Endothelial cell of umbilical vein (primary cell): ENCODE measurements at regions not wholly inside any gene's neighbourhood (a gene's known extent, or its start where the extent isn't known, plus 50 kb on each side); places are given as distances from the start of the nearest gene placed in this dataset.

ENCODE experiments used
- EZH2 ChIP-seq: IDR thresholded peaks from 2 replicates; pipeline ENCODE4 v1.6.1; 2012; ENCODE audit warnings: borderline replicate concordance, low read depth, mild to moderate bottlenecking, moderate library complexity, low read length, inconsistent platforms; ENCODE audit not compliant: severe bottlenecking
- FOS ChIP-seq: IDR thresholded peaks from 2 replicates; pipeline ENCODE4 v1.6.1; 2011; ENCODE audit warnings: mild to moderate bottlenecking, low read length, moderate library complexity, borderline replicate concordance; ENCODE audit not compliant: insufficient read depth
- GATA2 ChIP-seq: IDR thresholded peaks from 2 replicates; pipeline ENCODE4 v1.7.0; 2011; ENCODE audit warnings: low read depth, mild to moderate bottlenecking, moderate library complexity, mixed read lengths, low read length; ENCODE audit not compliant: insufficient read length, insufficient read depth
- JUN ChIP-seq: IDR thresholded peaks from 2 replicates; pipeline ENCODE4 v1.6.1; 2011; ENCODE audit warnings: borderline replicate concordance, low read depth; ENCODE audit not compliant: insufficient read length, insufficient read depth
- MYC ChIP-seq: IDR thresholded peaks from one replicate; pipeline ENCODE4 v1.6.1; 2011; ENCODE audit warnings: mild to moderate bottlenecking, low read depth, low read length
- POLR2A ChIP-seq: IDR thresholded peaks from 2 replicates; pipeline ENCODE4 v1.6.1; 2012; ENCODE audit warnings: low read depth, mild to moderate bottlenecking, control low read depth, low read length
- POLR2AphosphoS5 ChIP-seq: IDR thresholded peaks from 2 replicates; pipeline ENCODE4 v1.6.1; 2012; ENCODE audit warnings: low read depth, mild to moderate bottlenecking, control low read depth, low read length, moderate library complexity; ENCODE audit not compliant: insufficient read depth
- TF ChIP-seq, protein P1 (sequence below), 2 donors: IDR thresholded peaks; 1 replicate in 1 of 2; 2 replicates in 1 of 2; pipeline ENCODE4 v1.5.1; 2011; ENCODE audit warnings: low read length in 2 of 2, mild to moderate bottlenecking in 2 of 2, moderate library complexity in 2 of 2, control low read depth in 1 of 2, inconsistent platforms in 1 of 2, low read depth in 1 of 2; ENCODE audit not compliant: insufficient read depth in 1 of 2; ENCODE audit errors: extremely low read depth in 1 of 2
- TF ChIP-seq, protein P2 (sequence below): IDR thresholded peaks from 2 replicates; pipeline ENCODE4 v1.6.1; 2011; ENCODE audit not compliant: insufficient read depth, insufficient read length

DNA sequence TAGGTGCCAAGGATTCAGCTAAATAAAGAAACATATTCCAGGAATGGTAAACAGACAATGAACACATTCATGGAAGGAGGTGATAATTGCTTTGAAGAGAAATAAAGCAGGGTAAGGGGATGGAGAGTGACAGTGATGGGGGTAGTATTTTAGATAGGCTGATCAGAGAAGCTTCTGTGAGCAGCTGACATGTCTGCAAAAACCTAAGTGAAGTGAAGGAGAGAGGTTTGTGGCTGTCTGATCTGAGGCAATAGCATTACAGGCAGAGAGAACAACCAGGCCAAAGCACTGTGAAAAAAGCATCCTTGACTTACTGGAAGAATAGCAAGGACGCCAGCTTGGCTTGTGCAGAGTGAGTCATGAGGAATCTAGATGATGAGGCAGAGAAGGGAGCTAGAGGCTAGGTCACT lies 271.9 kb upstream of the GATB start:
- TF ChIP-seq POLR2A (no peak), MYC (no peak), JUN (no peak), POLR2AphosphoS5 (no peak), FOS (no peak), EZH2 (no peak), GATA2 (no peak)
- TF ChIP-seq, protein P1, sequence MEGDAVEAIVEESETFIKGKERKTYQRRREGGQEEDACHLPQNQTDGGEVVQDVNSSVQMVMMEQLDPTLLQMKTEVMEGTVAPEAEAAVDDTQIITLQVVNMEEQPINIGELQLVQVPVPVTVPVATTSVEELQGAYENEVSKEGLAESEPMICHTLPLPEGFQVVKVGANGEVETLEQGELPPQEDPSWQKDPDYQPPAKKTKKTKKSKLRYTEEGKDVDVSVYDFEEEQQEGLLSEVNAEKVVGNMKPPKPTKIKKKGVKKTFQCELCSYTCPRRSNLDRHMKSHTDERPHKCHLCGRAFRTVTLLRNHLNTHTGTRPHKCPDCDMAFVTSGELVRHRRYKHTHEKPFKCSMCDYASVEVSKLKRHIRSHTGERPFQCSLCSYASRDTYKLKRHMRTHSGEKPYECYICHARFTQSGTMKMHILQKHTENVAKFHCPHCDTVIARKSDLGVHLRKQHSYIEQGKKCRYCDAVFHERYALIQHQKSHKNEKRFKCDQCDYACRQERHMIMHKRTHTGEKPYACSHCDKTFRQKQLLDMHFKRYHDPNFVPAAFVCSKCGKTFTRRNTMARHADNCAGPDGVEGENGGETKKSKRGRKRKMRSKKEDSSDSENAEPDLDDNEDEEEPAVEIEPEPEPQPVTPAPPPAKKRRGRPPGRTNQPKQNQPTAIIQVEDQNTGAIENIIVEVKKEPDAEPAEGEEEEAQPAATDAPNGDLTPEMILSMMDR (IDR thresholded peaks at IDR 0.05; ENCODE audit: extremely low read depth in 1 of 2, insufficient read depth in 1 of 2, low read depth in 1 of 2, low read length in 2 of 2), result no peak
- TF ChIP-seq, protein P2, sequence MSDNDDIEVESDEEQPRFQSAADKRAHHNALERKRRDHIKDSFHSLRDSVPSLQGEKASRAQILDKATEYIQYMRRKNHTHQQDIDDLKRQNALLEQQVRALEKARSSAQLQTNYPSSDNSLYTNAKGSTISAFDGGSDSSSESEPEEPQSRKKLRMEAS, result no peak
